ENCODE measurements at regions not wholly inside any gene's neighbourhood (a gene's known extent, or its start where the extent isn't known, plus 50 kb on each side); places are given as distances from the start of the nearest gene placed in this dataset.

GRCh38 chr6:92132457-92132856, 1286.9 kb downstream of the EPHA7 start:
- Mint-ChIP-seq H3K27ac (ENCODE audit: unreplicated experiment) (no peak overlapping the region), H3K27me3 (ENCODE audit: unreplicated experiment) (no peaks in the 10 kb centered on the region), H3K36me3 (ENCODE audit: unreplicated experiment) (no peaks in the 10 kb centered on the region), H3K4me3 (ENCODE audit: unreplicated experiment) (no peak overlapping the region), H3K4me1 (ENCODE audit: low read depth, unreplicated experiment) (no peaks in the 10 kb centered on the region), H3K9me3 (ENCODE audit: unreplicated experiment) (no peaks in the 10 kb centered on the region)
- no peak for DNase-seq
- no peak for TF ChIP-seq CTCF (IDR thresholded peaks at IDR 0.05; ENCODE audit: partially characterized antibody, unreplicated experiment)

GRCh38 chr6:92130944-92131343, 1288.4 kb downstream of the EPHA7 start:
- Mint-ChIP-seq H3K27ac (ENCODE audit: unreplicated experiment) (no peak overlapping the region), H3K27me3 (ENCODE audit: unreplicated experiment) (no peaks in the 10 kb centered on the region), H3K4me1 (ENCODE audit: low read depth, unreplicated experiment) (peaks cover 5% of the 10 kb centered on the region), H3K9me3 (ENCODE audit: unreplicated experiment) (no peaks in the 10 kb centered on the region), H3K36me3 (ENCODE audit: unreplicated experiment) (no peaks in the 10 kb centered on the region), H3K4me3 (ENCODE audit: unreplicated experiment) (no peak overlapping the region)
- DNase-seq, result no peak
- TF ChIP-seq CTCF (IDR thresholded peaks at IDR 0.05; ENCODE audit: partially characterized antibody, unreplicated experiment), result no peak

- Mint-ChIP-seq H3K27me3 (ENCODE audit: unreplicated experiment) (no peaks in the 10 kb centered on the region), H3K4me1 (ENCODE audit: low read depth, unreplicated experiment) (peaks cover 9% of the 10 kb centered on the region), H3K9me3 (ENCODE audit: unreplicated experiment) (no peaks in the 10 kb centered on the region), H3K27ac (ENCODE audit: unreplicated experiment) (no peak overlapping the region), H3K4me3 (ENCODE audit: unreplicated experiment) (no peak overlapping the region), H3K36me3 (ENCODE audit: unreplicated experiment) (no peaks in the 10 kb centered on the region)
- no peak for TF ChIP-seq CTCF (IDR thresholded peaks at IDR 0.05; ENCODE audit: partially characterized antibody, unreplicated experiment)
- no peak for DNase-seq
These were observed 1292.4 kb downstream of the EPHA7 start for GRCh38 chr6:92126983-92127382.

GRCh38 chr6:92126088-92126487, 1293.3 kb downstream of the EPHA7 start:
- no peak for DNase-seq
- no peaks in the 10 kb centered on the region for H3K36me3 Mint-ChIP-seq (ENCODE audit: unreplicated experiment)

GRCh38 chr6:92125681-92126080, 1293.7 kb downstream of the EPHA7 start:
- no peaks in the 10 kb centered on the region for H3K9me3 Mint-ChIP-seq (ENCODE audit: unreplicated experiment)
- no peak overlapping the region for H3K27ac Mint-ChIP-seq (ENCODE audit: unreplicated experiment)
- TF ChIP-seq CTCF (IDR thresholded peaks at IDR 0.05; ENCODE audit: partially characterized antibody, unreplicated experiment), result no peak
- no peaks in the 10 kb centered on the region for H3K27me3 Mint-ChIP-seq (ENCODE audit: unreplicated experiment)
- H3K4me3 Mint-ChIP-seq (ENCODE audit: unreplicated experiment), result no peak overlapping the region
- H3K4me1 Mint-ChIP-seq (ENCODE audit: low read depth, unreplicated experiment), result peaks cover 9% of the 10 kb centered on the region
- H3K36me3 Mint-ChIP-seq (ENCODE audit: unreplicated experiment), result no peaks in the 10 kb centered on the region
- DNase-seq, result no peak

More at GRCh38 chr6:92126088-92126487, 1293.3 kb downstream of the EPHA7 start:
- Mint-ChIP-seq H3K27me3 (ENCODE audit: unreplicated experiment) (no peaks in the 10 kb centered on the region), H3K27ac (ENCODE audit: unreplicated experiment) (no peak overlapping the region), H3K9me3 (ENCODE audit: unreplicated experiment) (no peaks in the 10 kb centered on the region), H3K4me3 (ENCODE audit: unreplicated experiment) (no peak overlapping the region), H3K4me1 (ENCODE audit: low read depth, unreplicated experiment) (peaks cover 9% of the 10 kb centered on the region)
- TF ChIP-seq CTCF (IDR thresholded peaks at IDR 0.05; ENCODE audit: partially characterized antibody, unreplicated experiment), result no peak

Data from glutamatergic neuron (in vitro differentiated cells).